K562 (cell line): ENCODE measurements at regions not wholly inside any gene's neighbourhood (a gene's known extent, or its start where the extent isn't known, plus 50 kb on each side); places are given as distances from the start of the nearest gene placed in this dataset.

Experiments used
- ATAC-seq: fragments of 200-7000 bp; cut with Tn5 transposase; 3 replicates; pipeline ENCODE4 v1.9.1; 2020; ENCODE audit warnings: moderate library complexity
- BruUV-seq: library from RNA; stranded (reverse); fragments of 400-500 nt; replicated peaks from 2 replicates; lab custom pipeline; 2021; lab: Mats Ljungman, UMichigan
- CTCF ChIA-PET: fragments of 300-600 bp; formaldehyde crosslinking; extraction: SDS; loops from one replicate; lab custom pipeline; 2021; ENCODE audit warnings: low intra/inter-chr PET ratio; lab: Yijun Ruan, JAX
- POLR2A ChIA-PET: fragments of 300-600, 350-650 bp; sonication (Branson Sonifier 250); formaldehyde crosslinking; extraction: SDS; loops from one replicate; lab custom pipeline; 2021; ENCODE audit warnings: antibody characterized with exemption, inconsistent platforms; lab: Yijun Ruan, JAX
- DNase-seq, 4 experiments: peaks; one replicate each; pipeline versions ENCODE4 v3.0.0 to v3.0.0-alpha.2; 2011 to 2018; ENCODE audit warnings: low spot score in 3 of 4, mixed read lengths in 3 of 4; ENCODE audit errors: extremely low read depth in 1 of 4
- FAIRE-seq: peaks from 2 replicates; lab custom pipeline; 2011; peaks lifted over from hg19 to GRCh38; lab: Jason Lieb, UNC
- H2AFZ ChIP-seq: 2 replicates; pipeline ENCODE4 v1.6.0; 2011; ENCODE audit warnings: low read depth, low read length, control low read depth, inconsistent platforms
- H3K27ac ChIP-seq: fragments of 200-600 bp; 3 replicates; pipeline ENCODE4 v1.8.0; 2011; ENCODE audit warnings: low read depth, mild to moderate bottlenecking, control low read depth, inconsistent platforms, low read length, moderate library complexity, mixed read lengths; ENCODE audit errors: extremely low read depth
- H3K27me3 ChIP-seq, 2 experiments: fragments of 300-600 bp in 1 of 2; 2 replicates in 1 of 2; 3 replicates in 1 of 2; pipeline versions ENCODE4 v1.6.0 to v1.8.0; 2011; ENCODE audit warnings: inconsistent platforms in 2 of 2, low read length in 2 of 2, mild to moderate bottlenecking in 1 of 2, mixed read lengths in 1 of 2, moderate library complexity in 1 of 2; ENCODE audit not compliant: control insufficient read depth in 2 of 2, insufficient read depth in 2 of 2
- H3K36me3 ChIP-seq: fragments of 300-600 bp; 3 replicates; pipeline ENCODE4 v1.8.0; 2011; ENCODE audit warnings: mild to moderate bottlenecking, low read length, inconsistent platforms; ENCODE audit not compliant: control insufficient read depth, insufficient read depth
- H3K4me1 ChIP-seq, 2 experiments: fragments of 200-600 bp in 1 of 2; replicated peaks in 1 of 2; 2 replicates in 1 of 2; 3 replicates in 1 of 2; pipeline versions ENCODE4 v1.5.1 to v1.8.0; 2011; ENCODE audit warnings: inconsistent platforms in 2 of 2, low read length in 2 of 2, mild to moderate bottlenecking in 1 of 2, mixed read lengths in 1 of 2, moderate library complexity in 1 of 2; ENCODE audit not compliant: control insufficient read depth in 2 of 2, insufficient read depth in 2 of 2
- H3K4me2 ChIP-seq: 2 replicates; pipeline ENCODE4 v1.6.1; 2011; ENCODE audit warnings: low read length, control low read depth, inconsistent platforms, mixed read lengths; ENCODE audit not compliant: insufficient read depth
- H3K4me3 ChIP-seq: fragments of 200-600 bp; sonication (generic), shearing (Covaris generic); 2 replicates; pipeline ENCODE4 v1.5.1; 2016; ENCODE audit warnings: control low read depth, inconsistent platforms
- H3K79me2 ChIP-seq: fragments of 200-600 bp; 3 replicates; pipeline ENCODE4 v1.8.0; 2011; ENCODE audit warnings: low read length, inconsistent platforms; ENCODE audit not compliant: control insufficient read depth, insufficient read depth
- H3K9ac ChIP-seq, 2 experiments: 2 replicates each; pipeline versions ENCODE4 v1.6.0 to v1.6.1; 2011; ENCODE audit warnings: low read depth in 2 of 2, low read length in 2 of 2, control low read depth in 1 of 2, inconsistent platforms in 1 of 2, mild to moderate bottlenecking in 1 of 2, mixed read lengths in 1 of 2; ENCODE audit not compliant: insufficient read depth in 1 of 2
- H3K9me1 ChIP-seq: one replicate; pipeline ENCODE4 v1.6.0; 2011; ENCODE audit warnings: inconsistent platforms, mild to moderate bottlenecking, low read length, moderate library complexity; ENCODE audit not compliant: control insufficient read depth, insufficient read depth
- H3K9me3 ChIP-seq: replicated peaks from 2 replicates; pipeline ENCODE4 v1.5.1; 2011; ENCODE audit warnings: low read depth, low read length, inconsistent platforms; ENCODE audit not compliant: control insufficient read depth, insufficient read depth
- H4K20me1 ChIP-seq: replicated peaks from 2 replicates; pipeline ENCODE4 v1.6.1; 2011; ENCODE audit warnings: low read length, inconsistent platforms, mixed read lengths; ENCODE audit not compliant: control insufficient read depth, insufficient read depth
- CAMTA2 ChIP-seq: fragments of 250-450 bp; sonication (Bioruptor Pico); conservative IDR thresholded peaks from 2 replicates; pipeline ENCODE4 v1.5.1; 2022
- CBX2 ChIP-seq: fragments of 200-600 bp; sonication (generic); IDR thresholded peaks from one replicate; pipeline ENCODE4 v1.6.1; 2012; ENCODE audit warnings: mild to moderate bottlenecking, low read length, inconsistent platforms; ENCODE audit not compliant: insufficient read depth, poor library complexity, severe bottlenecking
- CSDE1 ChIP-seq, 2 experiments: fragments of 450-650 bp; IDR thresholded peaks; 2 replicates each; pipeline ENCODE4 v1.6.1; 2016; ENCODE audit warnings: mild to moderate bottlenecking in 1 of 2
- EP300 ChIP-seq: IDR thresholded peaks from 2 replicates; pipeline ENCODE4 v1.6.1; 2012; ENCODE audit warnings: low read length, improper control_type of control experiment
- GABPB2 ChIP-seq: fragments of 250-450 bp; sonication (Bioruptor Pico); conservative IDR thresholded peaks from 2 replicates; pipeline ENCODE4 v1.5.1; 2021; ENCODE audit warnings: mild to moderate bottlenecking
- MCM5 ChIP-seq: fragments of 450-650 bp; IDR thresholded peaks from 2 replicates; pipeline ENCODE4 v1.6.1; 2016; ENCODE audit warnings: low read depth
- POLR2G ChIP-seq: fragments of 200-400 bp; formaldehyde crosslinking; IDR thresholded peaks from 2 replicates; pipeline ENCODE4 v1.6.1; 2017; ENCODE audit warnings: low read depth, mild to moderate bottlenecking, antibody characterized with exemption, low read length, moderate library complexity
- RREB1 ChIP-seq: fragments of 250-450 bp; sonication (Bioruptor Pico); IDR thresholded peaks from 2 replicates; pipeline ENCODE4 v1.4.0; 2020
- STAT5B ChIP-seq: fragments of 250-450 bp; sonication (Bioruptor Pico); IDR thresholded peaks from 2 replicates; pipeline ENCODE4 v1.8.0; 2021; ENCODE audit warnings: mild to moderate bottlenecking, inconsistent platforms
- TRIM28 ChIP-seq: fragments of 450-650 bp; IDR thresholded peaks from 2 replicates; pipeline ENCODE4 v1.6.1; 2017
- ZNF24 ChIP-seq: fragments of 450-650 bp; IDR thresholded peaks from 2 replicates; pipeline ENCODE4 v1.6.1; 2016
- ZNF253 ChIP-seq: fragments of 250-450 bp; sonication (Bioruptor Pico); conservative IDR thresholded peaks from 2 replicates; pipeline ENCODE4 v1.6.1; 2021; ENCODE audit warnings: mild to moderate bottlenecking
- ZNF316 ChIP-seq: fragments of 450-650 bp; IDR thresholded peaks from 2 replicates; pipeline ENCODE4 v1.6.1; 2016
- ZNF395 ChIP-seq: fragments of 200-800 bp; sonication (Bioruptor generic); IDR thresholded peaks from 2 replicates; pipeline ENCODE4 v1.6.1; 2017; ENCODE audit warnings: missing genetic modification characterization, missing compliant biosample characterization
- ZNF780A ChIP-seq: fragments of 250-450 bp; sonication (Bioruptor Pico); IDR thresholded peaks from 2 replicates; pipeline ENCODE4 v1.5.0; 2021; ENCODE audit warnings: mild to moderate bottlenecking
- WGBS: fragments of 100-300 bp; shearing (Covaris generic); methylation state at CpG from one replicate; pipeline ENCODE4 v1.1.6; 2016; ENCODE audit warnings: low coverage, mixed read lengths; ENCODE audit not compliant: insufficient coverage; ENCODE audit errors: missing lambda C conversion rate; 5-methylcytosine and 5-hydroxymethylcytosine counted together
- in situ Hi-C: fragments of 300-500 bp; cut with MboI; formaldehyde crosslinking; loops from 4 replicates; pipeline ENCODE4 v1.15.0; 2018; ENCODE audit warnings: inconsistent platforms, mixed read lengths
- intact Hi-C: fragments of 100-400 bp; cut with micrococcal nuclease; formaldehyde crosslinking; loops from 2 replicates; pipeline ENCODE4 v1.14.2; 2022
- TF ChIP-seq, protein P1 (sequence below): fragments of 450-650 bp; conservative IDR thresholded peaks from 2 replicates; pipeline ENCODE4 v1.6.1; 2016; ENCODE audit warnings: missing genetic modification characterization, low read depth, mild to moderate bottlenecking, missing compliant biosample characterization, moderate library complexity

GRCh38 chr13:81726037-81726726 lies 1385.3 kb upstream of the SPRY2 start (continued):
- TF ChIP-seq ZNF395 (CRISPR knock-in tag) (no peak), CAMTA2 (CRISPR knock-in tag) (no peak), EP300 (no peak), ZNF316 (no peak), CSDE1 (IDR thresholded peaks at IDR 0.05) (no peak), STAT5B (CRISPR knock-in tag) (no peak)
- TF ChIP-seq, protein P1, sequence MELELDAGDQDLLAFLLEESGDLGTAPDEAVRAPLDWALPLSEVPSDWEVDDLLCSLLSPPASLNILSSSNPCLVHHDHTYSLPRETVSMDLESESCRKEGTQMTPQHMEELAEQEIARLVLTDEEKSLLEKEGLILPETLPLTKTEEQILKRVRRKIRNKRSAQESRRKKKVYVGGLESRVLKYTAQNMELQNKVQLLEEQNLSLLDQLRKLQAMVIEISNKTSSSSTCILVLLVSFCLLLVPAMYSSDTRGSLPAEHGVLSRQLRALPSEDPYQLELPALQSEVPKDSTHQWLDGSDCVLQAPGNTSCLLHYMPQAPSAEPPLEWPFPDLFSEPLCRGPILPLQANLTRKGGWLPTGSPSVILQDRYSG (tag) = no peak

DNA sequence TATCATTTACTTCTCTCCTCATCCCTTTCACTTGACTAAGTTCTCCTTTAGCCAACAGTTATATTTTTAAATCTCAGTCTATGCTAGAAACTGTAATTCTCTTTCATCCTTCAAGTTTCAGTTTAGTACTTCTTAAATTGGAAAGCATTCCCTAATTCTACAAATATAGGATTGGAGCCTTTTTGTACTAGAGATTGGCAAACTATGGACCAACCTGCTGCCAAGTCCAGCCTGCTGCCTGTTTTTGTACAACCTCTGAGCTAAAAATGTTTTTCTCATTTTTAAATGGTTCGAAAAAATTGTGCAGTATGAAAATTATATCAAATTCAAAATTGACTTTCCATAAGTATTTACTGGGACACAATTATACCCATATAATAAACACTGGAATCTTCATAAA lies 1381.5 kb upstream of the SPRY2 start:
- H3K4me2 ChIP-seq = no peak overlapping the region
- CTCF ChIA-PET = no interaction called here
- no peak overlapping the region for H2AFZ ChIP-seq
- H3K36me3 ChIP-seq = no peaks in the 10 kb centered on the region
- no peaks in the 10 kb centered on the region; the same call in 1 of the 2 replicates for H3K9me3 ChIP-seq
- WGBS = 0% methylated on average over 1 of the region's 1 CpG
- H3K4me3 ChIP-seq = no peak overlapping the region
- FAIRE-seq (no peak), DNase-seq (no peak), ATAC-seq (no peak)
- no peaks in the 10 kb centered on the region for H3K4me1 ChIP-seq
- no peaks in the 10 kb centered on the region for H3K9me1 ChIP-seq
- no TSS peak for BruUV-seq
- no peaks in the 10 kb centered on the region for H3K27me3 ChIP-seq
- POLR2A ChIA-PET = no interaction called here
- H3K79me2 ChIP-seq = no peaks in the 10 kb centered on the region
- no peak overlapping the region for H3K9ac ChIP-seq
- in situ Hi-C loops = no loop called here
- no peaks in the 10 kb centered on the region for H4K20me1 ChIP-seq
- H3K27ac ChIP-seq = no peak overlapping the region
- intact Hi-C loops = no loop called here
- TF ChIP-seq ZNF24 (no peak), TRIM28 (no peak), GABPB2 (CRISPR knock-in tag) (no peak), POLR2G (no peak), CBX2 (no peak), RREB1 (CRISPR knock-in tag) (no peak), ZNF780A (CRISPR knock-in tag) (no peak), ZNF253 (CRISPR knock-in tag) (no peak), MCM5 (no peak)
